ENCODE measurements at regions not wholly inside any gene's neighbourhood (a gene's known extent, or its start where the extent isn't known, plus 50 kb on each side); places are given as distances from the start of the nearest gene placed in this dataset.
"Not testable (repeated sequence)": the region's sequence is repeated elsewhere in the genome, so short reads cannot be mapped to it uniquely, and the experiment has no call there.

DNA sequence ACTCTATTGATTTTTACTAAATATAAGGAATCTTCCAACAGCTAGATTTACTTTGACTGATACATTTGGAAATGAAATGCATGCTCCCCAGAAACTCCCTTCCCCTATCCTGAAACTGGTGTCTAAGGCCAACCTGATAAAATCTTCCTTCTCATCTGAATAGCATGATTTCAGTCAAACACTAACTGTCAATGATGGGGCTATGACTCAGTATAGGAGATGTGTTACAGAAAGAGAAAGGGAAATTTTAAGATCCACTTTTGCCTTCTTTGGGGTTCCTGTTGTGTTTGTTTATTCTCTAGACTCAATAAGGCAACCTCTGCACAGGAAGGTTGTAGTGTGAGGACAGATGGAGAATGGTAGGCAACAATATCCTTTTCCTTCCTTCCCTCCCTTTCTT lies 160.7 kb downstream of the MOSPD2 start:
- H3K4me3 ChIP-seq (ENCODE audit: low read depth, low read length) = no peak overlapping the region
- TF ChIP-seq, protein P1, sequence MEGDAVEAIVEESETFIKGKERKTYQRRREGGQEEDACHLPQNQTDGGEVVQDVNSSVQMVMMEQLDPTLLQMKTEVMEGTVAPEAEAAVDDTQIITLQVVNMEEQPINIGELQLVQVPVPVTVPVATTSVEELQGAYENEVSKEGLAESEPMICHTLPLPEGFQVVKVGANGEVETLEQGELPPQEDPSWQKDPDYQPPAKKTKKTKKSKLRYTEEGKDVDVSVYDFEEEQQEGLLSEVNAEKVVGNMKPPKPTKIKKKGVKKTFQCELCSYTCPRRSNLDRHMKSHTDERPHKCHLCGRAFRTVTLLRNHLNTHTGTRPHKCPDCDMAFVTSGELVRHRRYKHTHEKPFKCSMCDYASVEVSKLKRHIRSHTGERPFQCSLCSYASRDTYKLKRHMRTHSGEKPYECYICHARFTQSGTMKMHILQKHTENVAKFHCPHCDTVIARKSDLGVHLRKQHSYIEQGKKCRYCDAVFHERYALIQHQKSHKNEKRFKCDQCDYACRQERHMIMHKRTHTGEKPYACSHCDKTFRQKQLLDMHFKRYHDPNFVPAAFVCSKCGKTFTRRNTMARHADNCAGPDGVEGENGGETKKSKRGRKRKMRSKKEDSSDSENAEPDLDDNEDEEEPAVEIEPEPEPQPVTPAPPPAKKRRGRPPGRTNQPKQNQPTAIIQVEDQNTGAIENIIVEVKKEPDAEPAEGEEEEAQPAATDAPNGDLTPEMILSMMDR (IDR thresholded peaks at IDR 0.05; ENCODE audit: low read depth, low read length) = no peak

DNA sequence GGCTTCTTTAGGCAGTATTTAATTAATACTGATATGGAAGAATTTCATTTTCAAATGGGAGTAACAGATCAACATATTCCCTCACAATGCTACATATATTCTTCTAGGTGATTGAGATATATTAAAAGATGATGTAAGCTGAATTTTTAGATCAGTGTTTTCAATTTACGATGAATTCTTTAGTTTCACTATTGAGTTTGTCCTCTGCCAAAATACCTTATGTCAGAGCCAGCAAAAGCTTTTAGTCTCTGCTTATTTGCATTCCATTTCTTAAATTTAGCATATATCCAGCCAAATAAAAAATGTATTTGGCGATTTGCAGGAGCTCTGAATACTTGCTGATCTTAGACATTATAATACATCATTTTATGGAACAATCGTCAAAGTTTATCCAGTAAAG lies 144.3 kb downstream of the MOSPD2 start:
- no peak overlapping the region for H3K4me3 ChIP-seq (ENCODE audit: low read depth, low read length)
- TF ChIP-seq, protein P1 (IDR thresholded peaks at IDR 0.05; ENCODE audit: low read depth, low read length) = no peak

DNA sequence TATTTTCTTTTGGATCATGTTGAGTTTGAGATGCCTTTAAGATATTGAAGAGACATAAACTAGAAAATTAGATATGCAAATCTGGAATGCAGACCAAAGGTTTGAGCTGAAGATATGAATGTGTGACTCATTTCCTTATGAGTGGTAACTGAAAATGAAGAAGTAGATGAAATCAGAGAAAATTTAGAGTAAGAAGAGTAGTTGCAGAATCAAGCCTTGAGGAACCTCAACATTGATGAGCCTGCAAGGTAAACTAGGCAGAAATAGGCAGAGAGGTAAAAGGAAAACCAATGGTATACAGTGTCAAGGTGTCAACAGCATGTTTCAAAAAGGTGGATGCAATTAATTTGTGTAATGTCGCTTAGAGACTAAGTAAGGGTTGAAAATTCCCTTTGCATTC lies 142.8 kb downstream of the MOSPD2 start:
- no peak overlapping the region for H3K4me3 ChIP-seq (ENCODE audit: low read depth, low read length)
- TF ChIP-seq, protein P1 (IDR thresholded peaks at IDR 0.05; ENCODE audit: low read depth, low read length) = no peak

DNA sequence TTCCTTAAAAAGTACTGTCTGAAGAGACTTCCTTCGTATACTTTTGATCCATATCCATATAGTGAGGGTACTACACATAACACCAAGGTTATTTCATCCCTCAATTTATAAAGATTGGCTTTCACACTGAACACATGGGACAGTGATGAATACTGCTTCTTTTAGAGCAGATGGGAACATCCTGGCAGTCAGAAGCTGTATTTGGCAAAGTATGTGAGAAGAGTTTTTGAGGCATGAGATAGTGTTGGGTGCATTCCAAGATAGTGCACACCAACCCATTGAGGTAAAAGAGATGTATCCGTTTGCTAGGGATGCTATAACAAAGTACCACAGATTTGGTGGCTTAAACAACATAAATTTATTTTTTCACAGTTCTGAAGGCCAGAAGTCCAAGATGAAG lies 141.1 kb downstream of the MOSPD2 start:
- TF ChIP-seq, protein P1 (IDR thresholded peaks at IDR 0.05; ENCODE audit: low read depth, low read length) = no peak
- no peak overlapping the region for H3K4me3 ChIP-seq (ENCODE audit: low read depth, low read length)

DNA sequence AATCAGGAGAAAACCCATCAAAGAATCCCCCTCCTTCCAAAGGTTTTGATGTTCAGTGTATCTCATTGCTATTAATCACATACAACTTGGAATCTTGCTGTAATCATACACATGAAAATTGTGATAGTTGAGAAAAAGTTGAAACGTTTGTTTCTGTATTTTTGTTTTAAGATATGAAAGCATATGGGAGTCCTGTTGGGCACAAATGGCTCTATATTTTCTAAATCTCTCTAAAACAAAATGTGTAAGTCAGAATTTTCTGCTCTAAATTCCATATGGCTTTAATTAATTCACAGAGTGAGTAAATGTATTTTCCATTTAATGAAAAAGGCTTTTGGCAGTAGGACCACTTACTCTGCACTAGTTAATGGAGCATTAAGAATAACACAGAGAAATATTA lies 140.2 kb downstream of the MOSPD2 start:
- TF ChIP-seq, protein P1 (IDR thresholded peaks at IDR 0.05; ENCODE audit: low read depth, low read length) = no peak
- no peak overlapping the region for H3K4me3 ChIP-seq (ENCODE audit: low read depth, low read length)

DNA sequence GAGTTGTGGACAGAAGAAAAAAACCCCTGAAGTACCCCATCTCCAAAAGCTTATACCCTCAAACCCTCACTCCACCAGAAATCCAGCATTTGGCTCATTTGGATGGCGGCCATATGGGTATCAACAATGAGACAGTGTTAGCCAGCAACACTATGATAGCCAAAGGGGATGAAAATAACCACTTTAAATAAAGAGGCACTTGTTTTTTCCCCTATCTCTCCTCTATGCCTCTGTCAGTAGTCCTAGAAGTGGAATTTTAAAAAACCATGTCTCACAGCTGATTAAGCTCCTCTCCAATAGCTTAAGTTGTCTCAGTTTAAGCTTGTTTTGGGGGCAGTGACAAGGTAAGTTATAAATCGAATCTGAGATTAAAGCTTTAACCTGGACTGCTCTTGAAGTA lies 124.0 kb downstream of the MOSPD2 start:
- no peak overlapping the region for H3K4me3 ChIP-seq (ENCODE audit: low read depth, low read length)
- TF ChIP-seq, protein P1 (IDR thresholded peaks at IDR 0.05; ENCODE audit: low read depth, low read length) = no peak

DNA sequence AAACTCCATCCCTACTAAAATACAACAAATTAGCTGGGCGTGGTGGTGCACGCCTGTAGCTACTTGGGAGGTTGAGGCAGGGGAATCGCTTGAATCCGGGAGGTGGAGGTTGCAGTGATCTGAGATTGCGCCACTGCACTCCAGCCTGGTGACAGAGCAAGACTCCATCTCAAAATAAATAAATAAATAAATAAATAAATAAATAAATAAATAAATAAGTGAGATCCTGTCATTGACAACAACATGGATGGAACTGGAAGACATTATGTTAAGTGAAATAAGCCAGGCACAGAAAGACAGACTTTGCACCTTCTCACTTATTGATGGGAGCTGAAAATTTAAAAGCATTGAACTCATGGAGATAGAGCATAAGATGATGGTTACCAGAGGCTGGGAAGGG lies 111.2 kb downstream of the MOSPD2 start:
- not testable (repeated sequence) for H3K4me3 ChIP-seq (ENCODE audit: low read depth, low read length)

Measured in WI38 (cell line).